HepG2 (cell line): ENCODE measurements at regions not wholly inside any gene's neighbourhood (a gene's known extent, or its start where the extent isn't known, plus 50 kb on each side); places are given as distances from the start of the nearest gene placed in this dataset.

Experiments
- CTCF ChIP-seq: sonication (generic); formaldehyde crosslinking; IDR thresholded peaks from 2 replicates; pipeline ENCODE4 v1.5.0; 2020; ENCODE audit warnings: mild to moderate bottlenecking, missing genetic modification reagents, moderate library complexity
- ETV6 ChIP-seq: sonication (generic); formaldehyde crosslinking; conservative IDR thresholded peaks from 2 replicates; pipeline ENCODE4 v1.4.0; 2020; ENCODE audit warnings: missing genetic modification reagents
- GMEB2 ChIP-seq: IDR thresholded peaks from 2 replicates; pipeline ENCODE4 v1.6.1; 2016; ENCODE audit warnings: missing biosample characterization, missing genetic modification reagents, low read depth
- HNRNPUL1 ChIP-seq: fragments of 200-400 bp; formaldehyde crosslinking; IDR thresholded peaks from 2 replicates; pipeline ENCODE4 v1.6.1; 2017; ENCODE audit warnings: low read depth, mild to moderate bottlenecking, low read length, moderate library complexity
- POLR2AphosphoS5 ChIP-seq: IDR thresholded peaks from 2 replicates; pipeline ENCODE4 v1.6.1; 2012; ENCODE audit warnings: low read depth, low read length
- PRDM4 ChIP-seq: sonication (generic); formaldehyde crosslinking; IDR thresholded peaks from 2 replicates; pipeline ENCODE4 v1.9.0; 2021; ENCODE audit warnings: missing genetic modification reagents, borderline replicate concordance
- PRMT3 ChIP-seq: sonication (generic); formaldehyde crosslinking; IDR thresholded peaks from 2 replicates; pipeline ENCODE4 v1.8.1; 2022; ENCODE audit warnings: low read depth, mild to moderate bottlenecking, moderate library complexity, missing genetic modification reagents, borderline replicate concordance
- SP1 ChIP-seq, 2 experiments: fragments of 450-650 bp in 1 of 2; sonication (generic) in 1 of 2; formaldehyde crosslinking in 1 of 2; IDR thresholded peaks; 2 replicates each; pipeline versions ENCODE4 v1.4.0 to v1.6.1; 2016 to 2020; ENCODE audit warnings: missing genetic modification reagents in 1 of 2
- SRF ChIP-seq: IDR thresholded peaks from 2 replicates; pipeline ENCODE4 v1.6.1; 2011; ENCODE audit warnings: mild to moderate bottlenecking, low read depth, low read length, moderate library complexity
- ZBTB33 ChIP-seq: sonication (generic); formaldehyde crosslinking; IDR thresholded peaks from 2 replicates; pipeline ENCODE4 v1.4.0; 2020; ENCODE audit warnings: missing genetic modification reagents

- TF ChIP-seq PRDM4 (CRISPR knock-in tag) (no peak), ETV6 (CRISPR knock-in tag) (no peak), ZBTB33 (no peak), POLR2AphosphoS5 (no peak), CTCF (CRISPR knock-in tag) (no peak), SP1 (IDR thresholded peaks at IDR 0.05) (no peak), SP1 (CRISPR knock-in tag; IDR thresholded peaks at IDR 0.05) (no peak), SRF (no peak), PRMT3 (CRISPR knock-in tag) (no peak), HNRNPUL1 (no peak), GMEB2 (CRISPR knock-in tag) (no peak)
Observed at GRCh38 chr12:46442738-46443137, 70.2 kb upstream of the SLC38A2 start.
